ENCODE measurements at regions not wholly inside any gene's neighbourhood (a gene's known extent, or its start where the extent isn't known, plus 50 kb on each side); places are given as distances from the start of the nearest gene placed in this dataset.
"Not testable (repeated sequence)": the region's sequence is repeated elsewhere in the genome, so short reads cannot be mapped to it uniquely, and the experiment has no call there.

GRCh38 chr10:109622566-109622965, 300.7 kb downstream of the XPNPEP1 start:
- DNase-seq (ENCODE audit: insufficient read length, low spot score) (no peak), FAIRE-seq (no peak)
- TF ChIP-seq SPI1 (IDR thresholded peaks at IDR 0.05; ENCODE audit: low read depth, low read length) (no peak), POU2F2 (IDR thresholded peaks at IDR 0.05; ENCODE audit: low read depth, low read length) (no peak), PAX5 (IDR thresholded peaks at IDR 0.05; ENCODE audit: insufficient read depth, low read length, severe bottlenecking) (no peak), POLR2AphosphoS5 (IDR thresholded peaks at IDR 0.05; ENCODE audit: low read depth, low read length) (no peak), POLR2A (IDR thresholded peaks at IDR 0.05; ENCODE audit: low read depth, low read length) (no peak), TAF1 (IDR thresholded peaks at IDR 0.05; ENCODE audit: low read depth, low read length) (no peak)

DNA sequence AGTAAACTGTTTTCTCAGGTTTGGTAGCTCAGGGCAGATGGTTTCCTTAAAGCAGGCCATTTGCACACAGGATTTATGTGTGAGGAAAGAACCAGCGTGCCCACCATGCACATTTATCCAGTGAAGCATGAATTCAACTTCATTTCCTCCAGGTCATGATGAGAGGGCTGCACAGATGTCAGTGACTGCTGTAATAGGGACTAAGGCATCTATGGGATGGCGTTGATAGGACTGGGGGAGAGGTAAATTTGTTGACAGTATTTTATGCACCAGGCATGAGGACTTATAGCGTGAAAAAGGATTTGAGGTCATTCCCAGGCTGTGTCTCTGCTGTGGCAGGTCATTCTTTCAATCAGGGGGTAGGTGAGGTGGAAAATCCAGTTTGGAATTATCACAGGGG, 302.9 kb downstream of the XPNPEP1 start:
- TF ChIP-seq POLR2AphosphoS5 (IDR thresholded peaks at IDR 0.05; ENCODE audit: low read depth, low read length) (no peak), PAX5 (IDR thresholded peaks at IDR 0.05; ENCODE audit: insufficient read depth, low read length, severe bottlenecking) (no peak), POLR2A (IDR thresholded peaks at IDR 0.05; ENCODE audit: low read depth, low read length) (no peak), SPI1 (IDR thresholded peaks at IDR 0.05; ENCODE audit: low read depth, low read length) (no peak), TAF1 (IDR thresholded peaks at IDR 0.05; ENCODE audit: low read depth, low read length) (no peak), POU2F2 (IDR thresholded peaks at IDR 0.05; ENCODE audit: low read depth, low read length) (no peak)
- FAIRE-seq, result no peak
- no peak for DNase-seq (ENCODE audit: insufficient read length, low spot score)

GRCh38 chr10:109619914-109620313, 303.4 kb downstream of the XPNPEP1 start:
- TF ChIP-seq POU2F2 (IDR thresholded peaks at IDR 0.05; ENCODE audit: low read depth, low read length) (no peak), SPI1 (IDR thresholded peaks at IDR 0.05; ENCODE audit: low read depth, low read length) (no peak), PAX5 (IDR thresholded peaks at IDR 0.05; ENCODE audit: insufficient read depth, low read length, severe bottlenecking) (no peak), POLR2AphosphoS5 (IDR thresholded peaks at IDR 0.05; ENCODE audit: low read depth, low read length) (no peak), TAF1 (IDR thresholded peaks at IDR 0.05; ENCODE audit: low read depth, low read length) (no peak), POLR2A (IDR thresholded peaks at IDR 0.05; ENCODE audit: low read depth, low read length) (no peak)
- DNase-seq (ENCODE audit: insufficient read length, low spot score) (no peak), FAIRE-seq (no peak)

DNA sequence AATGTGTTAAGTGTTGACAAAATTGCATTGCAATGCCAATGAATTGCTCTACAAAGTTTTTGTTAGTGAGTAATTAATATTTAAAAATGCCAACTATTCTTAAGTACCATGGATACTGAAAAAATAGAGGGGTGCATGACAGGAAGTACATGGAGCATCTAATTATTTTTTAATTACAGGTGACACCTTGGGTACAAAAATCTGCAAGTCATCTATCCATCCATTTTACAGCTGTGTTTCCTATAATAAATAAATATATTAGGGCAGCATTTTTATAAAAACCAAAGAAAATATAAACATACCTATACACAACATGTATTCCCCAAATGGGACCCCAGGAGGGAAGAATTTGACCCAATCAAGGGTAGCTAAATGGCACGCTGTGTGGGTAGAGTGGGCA, 304.6 kb downstream of the XPNPEP1 start:
- TF ChIP-seq SPI1 (IDR thresholded peaks at IDR 0.05; ENCODE audit: low read depth, low read length), result no peak
- TF ChIP-seq POLR2AphosphoS5 (IDR thresholded peaks at IDR 0.05; ENCODE audit: low read depth, low read length), result no peak
- TF ChIP-seq POU2F2 (IDR thresholded peaks at IDR 0.05; ENCODE audit: low read depth, low read length), result no peak
- no peak for TF ChIP-seq TAF1 (IDR thresholded peaks at IDR 0.05; ENCODE audit: low read depth, low read length)
- TF ChIP-seq PAX5 (IDR thresholded peaks at IDR 0.05; ENCODE audit: insufficient read depth, low read length, severe bottlenecking), result no peak
- no peak for TF ChIP-seq POLR2A (IDR thresholded peaks at IDR 0.05; ENCODE audit: low read depth, low read length)
- DNase-seq (ENCODE audit: insufficient read length, low spot score) (no peak), FAIRE-seq (no peak)

DNA sequence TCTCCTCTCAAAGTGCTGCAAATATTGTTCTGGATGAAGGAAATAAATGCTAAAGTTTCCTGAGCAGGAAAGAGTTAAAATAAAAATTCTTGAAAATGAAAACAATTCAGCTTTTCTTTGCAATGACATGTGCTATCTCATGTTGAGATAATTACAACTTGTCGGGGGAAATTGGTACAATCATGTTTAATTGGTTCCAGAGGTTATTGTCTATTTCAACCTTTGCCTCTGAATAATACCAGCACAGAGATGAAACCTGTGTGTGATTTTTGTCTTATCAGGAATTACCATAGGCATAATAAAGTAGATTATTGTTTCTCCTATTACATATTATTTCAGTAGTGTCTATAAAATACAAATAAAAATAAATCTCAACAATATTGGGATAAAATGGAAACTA, 305.0 kb downstream of the XPNPEP1 start:
- FAIRE-seq (no peak), DNase-seq (ENCODE audit: insufficient read length, low spot score) (no peak)
- TF ChIP-seq POU2F2 (IDR thresholded peaks at IDR 0.05; ENCODE audit: low read depth, low read length) (no peak), TAF1 (IDR thresholded peaks at IDR 0.05; ENCODE audit: low read depth, low read length) (no peak), PAX5 (IDR thresholded peaks at IDR 0.05; ENCODE audit: insufficient read depth, low read length, severe bottlenecking) (no peak), SPI1 (IDR thresholded peaks at IDR 0.05; ENCODE audit: low read depth, low read length) (no peak), POLR2A (IDR thresholded peaks at IDR 0.05; ENCODE audit: low read depth, low read length) (no peak), POLR2AphosphoS5 (IDR thresholded peaks at IDR 0.05; ENCODE audit: low read depth, low read length) (no peak)

GRCh38 chr10:109616359-109616980, 306.8 kb downstream of the XPNPEP1 start:
- FAIRE-seq (no peak), DNase-seq (ENCODE audit: insufficient read length, low spot score) (no peak)
- TF ChIP-seq PAX5 (IDR thresholded peaks at IDR 0.05; ENCODE audit: insufficient read depth, low read length, severe bottlenecking) (no peak), POU2F2 (IDR thresholded peaks at IDR 0.05; ENCODE audit: low read depth, low read length) (no peak), TAF1 (IDR thresholded peaks at IDR 0.05; ENCODE audit: low read depth, low read length) (no peak), SPI1 (IDR thresholded peaks at IDR 0.05; ENCODE audit: low read depth, low read length) (no peak), POLR2AphosphoS5 (IDR thresholded peaks at IDR 0.05; ENCODE audit: low read depth, low read length) (no peak)

- not testable (repeated sequence) for FAIRE-seq; DNase-seq (ENCODE audit: insufficient read length, low spot score)
These were observed 328.0 kb downstream of the XPNPEP1 start for GRCh38 chr10:109595356-109595755.

- DNase-seq (ENCODE audit: insufficient read length, low spot score) (no peak), FAIRE-seq (no peak)
- TF ChIP-seq POU2F2 (IDR thresholded peaks at IDR 0.05; ENCODE audit: low read depth, low read length) (no peak), PAX5 (IDR thresholded peaks at IDR 0.05; ENCODE audit: insufficient read depth, low read length, severe bottlenecking) (no peak), POLR2AphosphoS5 (IDR thresholded peaks at IDR 0.05; ENCODE audit: low read depth, low read length) (no peak), SPI1 (IDR thresholded peaks at IDR 0.05; ENCODE audit: low read depth, low read length) (no peak), TAF1 (IDR thresholded peaks at IDR 0.05; ENCODE audit: low read depth, low read length) (no peak), POLR2A (IDR thresholded peaks at IDR 0.05; ENCODE audit: low read depth, low read length) (no peak)
These were observed 329.6 kb downstream of the XPNPEP1 start for GRCh38 chr10:109593682-109594081.

- TF ChIP-seq POLR2A (IDR thresholded peaks at IDR 0.05; ENCODE audit: low read depth, low read length) (no peak), SPI1 (IDR thresholded peaks at IDR 0.05; ENCODE audit: low read depth, low read length) (no peak)
- no peak for FAIRE-seq
- no peak for DNase-seq (ENCODE audit: insufficient read length, low spot score)
These were observed 330.9 kb downstream of the XPNPEP1 start for GRCh38 chr10:109592391-109592790.

DNA sequence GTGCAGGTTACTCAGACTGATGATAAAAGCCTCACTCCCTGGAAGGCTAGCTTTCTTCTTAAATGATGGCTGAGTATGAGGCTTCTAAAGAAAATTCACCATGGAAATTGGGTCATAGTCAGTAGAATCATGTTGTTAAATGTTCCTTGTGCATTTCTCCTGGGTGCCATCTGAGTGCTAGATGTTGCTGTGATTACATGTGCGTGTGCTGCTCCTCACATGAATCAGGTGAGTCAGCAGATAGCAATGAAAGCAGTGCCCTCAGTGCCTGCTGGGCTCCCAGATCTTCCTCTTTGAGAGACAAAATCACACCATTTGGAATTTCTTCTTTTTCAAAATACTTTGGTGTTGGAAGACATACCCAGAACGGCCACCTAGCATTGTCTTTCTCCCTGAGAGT, 331.7 kb downstream of the XPNPEP1 start:
- DNase-seq (ENCODE audit: insufficient read length, low spot score) (no peak), FAIRE-seq (no peak)
- no peak for TF ChIP-seq PAX5 (IDR thresholded peaks at IDR 0.05; ENCODE audit: insufficient read depth, low read length, severe bottlenecking)
- no peak for TF ChIP-seq TAF1 (IDR thresholded peaks at IDR 0.05; ENCODE audit: low read depth, low read length)
- TF ChIP-seq SPI1 (IDR thresholded peaks at IDR 0.05; ENCODE audit: low read depth, low read length), result no peak
- no peak for TF ChIP-seq POLR2AphosphoS5 (IDR thresholded peaks at IDR 0.05; ENCODE audit: low read depth, low read length)
- TF ChIP-seq POLR2A (IDR thresholded peaks at IDR 0.05; ENCODE audit: low read depth, low read length), result no peak
- TF ChIP-seq POU2F2 (IDR thresholded peaks at IDR 0.05; ENCODE audit: low read depth, low read length), result no peak
